HuH-7 (cell line): ENCODE measurements at regions not wholly inside any gene's neighbourhood (a gene's known extent, or its start where the extent isn't known, plus 50 kb on each side); places are given as distances from the start of the nearest gene placed in this dataset.

Experiments used
- DNase-seq: peaks from one replicate; pipeline ENCODE4 v3.0.0; 2011; ENCODE audit warnings: low spot score

DNA sequence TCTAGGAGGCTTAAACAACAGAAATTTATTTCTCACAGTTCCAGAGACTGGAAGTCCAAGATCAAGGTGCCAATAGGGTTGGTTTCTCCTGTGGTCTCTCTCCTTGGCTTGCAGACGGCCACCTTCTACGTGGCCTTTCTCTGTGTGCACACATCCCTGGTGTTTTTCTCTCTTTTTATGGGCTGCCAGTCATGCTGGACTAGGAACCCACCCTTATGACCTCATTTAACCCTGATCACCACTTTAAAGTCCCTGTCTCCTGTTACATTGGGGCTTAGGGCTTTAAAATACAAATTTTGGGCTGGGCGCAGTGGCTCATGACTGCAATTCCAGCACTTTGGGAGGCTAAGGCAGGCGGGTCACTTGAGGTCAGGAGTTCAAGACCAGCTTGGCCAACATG, 157.1 kb downstream of the TLE1 start:
- peak; percentile 34 for DNase-seq

DNA sequence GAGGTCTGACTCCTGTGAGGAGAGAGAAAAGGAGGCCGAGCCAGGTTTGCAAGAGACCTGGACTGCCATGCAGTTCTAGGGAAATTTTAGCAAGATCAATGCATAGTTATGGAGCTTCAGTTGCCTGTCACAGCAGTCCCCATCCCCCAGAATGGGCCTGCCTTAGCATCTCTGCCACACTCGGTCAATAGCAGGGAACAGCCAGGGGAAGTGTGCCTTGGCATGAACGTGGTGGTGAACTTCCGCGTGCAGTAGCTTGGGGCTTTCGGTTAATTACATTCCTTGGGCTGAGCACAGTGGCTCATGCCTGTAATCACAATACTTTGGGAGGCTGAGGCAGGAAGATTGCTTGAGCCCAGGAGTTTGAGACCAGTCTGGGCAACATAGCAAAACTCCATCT, 157.8 kb downstream of the TLE1 start:
- no peak for DNase-seq

DNA sequence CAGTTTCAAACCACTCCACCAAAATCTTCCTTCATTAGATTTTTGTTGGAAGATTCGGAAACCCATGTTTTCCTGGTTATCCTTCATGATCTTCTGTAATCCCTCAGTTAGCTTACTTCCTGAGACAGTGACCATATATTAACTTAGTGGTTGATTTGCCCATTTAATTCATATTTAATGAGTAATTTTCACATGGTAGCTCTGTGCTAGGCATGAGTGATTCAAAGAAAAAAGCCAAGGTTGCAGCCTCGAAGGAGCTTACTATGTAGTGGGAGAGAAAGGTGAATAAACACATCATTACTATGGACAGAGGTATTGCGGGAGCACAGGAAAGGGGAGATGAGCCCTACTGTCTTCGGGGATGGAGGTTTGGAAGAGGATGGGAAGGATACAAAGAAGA, 158.5 kb downstream of the TLE1 start:
- DNase-seq = no peak

DNA sequence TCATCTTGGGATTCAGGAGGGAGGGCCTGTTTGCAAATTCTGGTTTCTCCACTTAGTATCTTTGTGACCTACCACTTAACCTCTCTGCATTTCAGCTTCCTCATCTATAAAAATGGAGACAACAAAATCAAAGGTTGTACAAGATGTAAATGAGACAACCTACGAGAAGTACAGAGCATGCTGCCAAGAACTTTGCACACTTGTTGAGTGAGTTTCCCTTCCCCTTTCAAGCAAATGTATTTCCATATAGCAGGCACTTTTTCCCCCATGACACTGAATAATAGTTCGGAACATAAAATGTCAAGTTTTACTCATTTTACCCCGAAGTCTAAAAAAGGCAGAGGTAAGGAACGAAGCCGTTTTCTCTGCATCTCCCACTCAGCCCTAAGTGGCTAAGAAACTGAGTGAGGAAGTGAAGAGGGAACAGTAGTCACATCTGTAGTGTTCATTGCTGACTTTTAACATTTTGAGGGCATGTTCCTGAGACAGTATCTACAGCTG, 159.0 kb downstream of the TLE1 start:
- DNase-seq = no peak

DNA sequence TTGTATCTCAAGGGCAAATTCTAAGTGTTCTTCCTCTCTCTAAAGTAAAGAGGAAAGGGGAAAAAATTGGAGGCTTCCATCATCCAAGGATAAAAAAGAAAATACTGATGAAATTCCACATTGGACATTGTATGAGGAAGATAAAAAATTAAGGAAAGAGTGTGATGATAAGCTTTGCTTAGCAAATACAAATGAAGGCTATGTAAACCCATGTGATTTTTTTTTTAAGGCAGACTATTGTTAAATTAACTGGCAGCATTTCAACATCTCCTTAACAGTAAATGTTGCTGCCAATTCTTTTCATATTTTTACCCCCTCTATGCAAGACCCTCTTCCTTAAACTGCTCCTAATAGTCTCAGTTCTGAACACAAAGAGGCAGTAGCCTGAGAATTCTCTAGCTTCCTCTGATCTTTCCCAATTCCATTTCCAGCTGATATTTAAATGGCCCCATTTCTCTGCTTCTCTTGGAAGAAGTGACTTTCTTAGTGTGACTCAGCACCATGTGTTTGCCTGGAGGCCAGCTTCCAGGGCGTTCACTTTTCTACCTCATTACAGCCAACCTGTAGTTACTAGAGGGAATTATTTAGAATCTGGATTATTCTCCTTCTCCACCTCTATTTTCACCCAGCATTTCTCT, 159.7 kb downstream of the TLE1 start:
- DNase-seq = no peak

DNA sequence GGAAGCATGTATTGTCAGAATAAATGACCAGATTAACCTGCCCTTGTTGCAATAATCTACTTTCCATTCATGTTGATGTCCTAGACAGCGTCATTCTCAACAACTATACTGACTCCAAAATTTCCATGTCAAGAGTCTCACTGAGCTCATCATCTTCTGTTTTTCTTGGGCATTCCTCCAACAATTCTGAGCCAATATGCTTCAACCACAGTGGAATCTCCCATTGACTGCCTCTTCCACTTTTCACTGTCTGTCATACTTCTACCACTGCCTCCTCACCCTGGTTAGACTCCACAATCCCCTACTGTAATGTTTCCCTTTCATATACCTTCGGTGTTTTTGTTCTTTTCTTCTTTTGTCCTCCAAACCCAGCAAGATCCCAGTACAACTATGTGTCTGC, 162.8 kb downstream of the TLE1 start:
- DNase-seq = no peak

DNA sequence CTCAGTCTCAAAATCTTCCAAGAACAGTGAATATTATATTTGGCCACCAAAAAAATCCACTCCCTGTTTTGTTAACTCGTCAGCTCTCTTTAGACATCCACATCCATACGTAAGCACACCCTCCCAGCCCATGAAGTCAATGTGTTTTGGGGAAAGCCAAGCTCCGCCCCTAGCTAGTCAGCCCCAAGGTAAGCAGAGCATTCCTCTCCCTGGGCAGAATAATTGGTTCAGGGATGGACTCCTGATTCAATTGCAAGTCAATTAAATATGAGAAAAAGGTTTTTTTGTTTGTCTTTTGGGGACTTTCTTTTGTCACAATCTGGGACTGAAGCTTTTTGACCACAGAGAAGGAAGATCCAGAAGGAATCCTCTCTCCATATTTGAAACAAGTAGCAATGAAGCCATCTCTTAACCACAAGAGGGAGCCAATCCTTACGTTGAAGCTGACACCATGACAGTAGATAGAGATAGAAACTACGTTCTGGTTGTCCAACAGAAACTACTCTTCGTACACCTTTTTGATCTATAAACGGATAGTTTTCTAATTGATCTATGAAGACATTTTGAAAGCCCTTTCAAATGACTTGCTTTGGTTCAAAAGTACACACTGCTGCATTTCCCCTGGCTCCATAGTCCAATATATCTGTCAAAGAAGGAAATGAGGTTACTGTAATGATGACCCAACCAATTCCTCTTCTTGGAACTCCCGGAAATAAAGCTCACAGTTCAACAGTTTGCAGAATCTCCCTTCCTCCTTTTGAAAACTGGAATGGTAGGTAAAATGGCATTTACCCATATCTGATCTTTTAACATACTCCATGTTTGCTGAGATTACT, 166.4 kb downstream of the TLE1 start:
- DNase-seq = peak; percentile 42

DNA sequence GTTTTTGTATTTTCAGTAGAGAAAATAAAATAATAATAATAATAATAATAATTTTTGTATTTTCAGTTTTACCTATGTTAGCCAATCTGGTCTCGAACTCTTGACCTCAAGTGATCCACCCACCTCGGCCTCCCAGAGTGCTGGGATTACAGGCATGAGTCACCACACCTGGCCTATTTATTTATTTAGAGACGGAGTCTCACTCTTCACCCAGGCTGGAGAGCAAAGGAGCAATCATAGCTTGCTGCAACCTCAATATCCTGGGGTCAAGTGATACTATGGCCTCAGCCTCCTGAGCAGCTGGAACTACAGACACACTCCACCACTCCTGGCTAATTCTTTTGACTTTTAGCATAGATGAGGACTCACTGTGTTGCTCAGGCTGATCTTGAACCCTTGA, 167.5 kb downstream of the TLE1 start:
- DNase-seq = no peak

DNA sequence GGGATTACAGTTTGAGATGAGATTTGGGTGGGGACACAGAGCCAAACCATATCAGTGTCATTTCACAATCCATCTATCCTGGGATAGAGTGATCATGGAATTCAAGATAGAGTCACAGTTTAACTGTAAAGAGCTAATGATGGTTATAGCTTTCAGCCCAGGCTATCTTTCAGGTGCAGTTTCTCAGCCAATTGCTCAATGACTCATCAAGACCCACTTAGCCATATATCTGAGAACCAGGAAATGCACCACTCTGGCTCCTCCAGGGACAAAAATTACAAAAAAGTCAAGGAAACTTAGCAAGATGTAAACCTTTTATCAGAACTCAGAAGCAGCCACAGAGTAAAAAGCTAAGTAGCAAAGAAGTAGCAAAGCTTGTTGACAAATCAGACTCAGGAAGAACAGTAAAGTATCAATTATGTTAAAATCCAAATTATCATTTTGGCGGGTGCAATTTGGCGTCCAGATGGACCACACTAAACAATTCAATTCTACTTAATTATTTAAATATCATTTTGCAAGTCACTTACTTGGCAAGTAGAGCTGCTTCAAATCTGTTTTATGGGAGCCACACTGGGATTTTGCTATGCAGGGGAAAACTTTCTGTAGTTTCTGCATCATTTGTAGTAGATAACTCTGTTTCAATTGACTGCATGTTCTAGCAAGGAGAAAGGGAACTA, 169.4 kb downstream of the TLE1 start:
- no peak for DNase-seq

DNA sequence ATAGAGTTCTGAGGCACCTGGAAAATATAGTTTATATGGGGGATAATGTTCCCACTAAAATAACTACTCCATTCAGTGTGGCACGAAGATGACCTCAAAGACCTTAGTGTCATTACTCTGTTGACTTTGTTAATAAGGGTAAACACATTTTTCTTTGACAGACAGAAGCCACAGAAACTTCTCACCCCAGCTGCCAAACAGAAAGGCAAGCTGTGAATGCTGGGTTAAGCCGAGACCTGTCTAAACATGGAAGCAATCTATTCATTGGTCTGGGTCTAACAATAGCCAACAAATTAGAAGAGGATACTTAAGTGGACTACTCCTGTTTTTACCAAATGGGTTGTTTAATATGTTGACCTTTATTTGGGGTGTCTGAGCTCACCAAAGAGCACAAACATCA, 171.4 kb downstream of the TLE1 start:
- DNase-seq = no peak

DNA sequence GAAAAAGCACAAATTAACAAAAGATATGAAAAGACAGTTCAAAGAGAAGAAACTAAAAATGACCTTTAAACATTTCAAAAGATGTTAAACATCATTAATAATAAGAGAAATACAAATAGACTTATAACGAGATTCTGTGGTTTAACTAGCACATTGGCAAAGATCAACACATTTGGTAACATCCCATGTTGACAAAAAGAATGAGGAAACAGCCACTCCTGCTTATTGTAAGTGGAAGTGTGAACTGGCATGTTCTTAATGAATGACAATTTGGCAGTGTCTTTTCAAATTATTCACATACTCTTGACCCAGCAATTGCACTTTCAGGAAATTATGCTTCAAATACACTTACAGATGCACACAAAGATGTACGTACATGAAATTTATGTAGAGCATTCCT, 176.3 kb downstream of the TLE1 start:
- no peak for DNase-seq

DNA sequence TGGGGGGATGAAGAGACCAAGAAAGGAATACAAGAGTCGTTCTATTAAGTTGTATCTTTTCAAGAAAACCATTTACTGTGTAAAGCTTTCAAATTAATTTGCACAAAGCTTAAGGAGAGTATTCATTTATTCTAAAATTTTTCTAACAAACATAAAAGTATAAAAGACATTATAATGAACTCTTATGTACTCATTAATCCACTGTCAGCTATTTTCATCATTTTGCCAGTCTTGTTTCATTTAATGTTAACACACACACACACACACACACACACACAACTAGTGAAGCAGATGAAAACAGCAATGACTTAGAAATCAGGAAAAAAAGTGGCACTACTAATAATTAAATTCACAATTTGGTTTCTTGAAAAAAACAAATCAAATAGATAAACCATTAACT, 176.7 kb downstream of the TLE1 start:
- DNase-seq = no peak

DNA sequence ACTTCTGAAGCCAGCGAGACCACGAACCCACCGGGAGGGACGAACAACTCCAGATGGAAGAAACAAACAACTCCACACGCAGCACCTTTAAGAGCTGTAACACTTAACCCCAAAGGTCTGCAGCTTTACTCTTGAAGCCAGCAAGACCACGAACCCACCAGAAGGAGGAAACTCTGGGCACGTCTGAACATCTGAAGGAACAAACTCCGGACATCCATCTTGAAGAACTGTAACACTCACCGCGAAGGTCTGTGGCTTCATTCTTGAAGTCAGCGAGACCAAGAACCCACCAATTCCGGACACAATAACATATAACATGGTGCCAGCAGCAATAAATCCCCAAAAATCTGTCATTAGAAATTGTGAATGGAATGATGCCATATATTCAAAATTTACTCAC, 180.9 kb downstream of the TLE1 start:
- no peak for DNase-seq

DNA sequence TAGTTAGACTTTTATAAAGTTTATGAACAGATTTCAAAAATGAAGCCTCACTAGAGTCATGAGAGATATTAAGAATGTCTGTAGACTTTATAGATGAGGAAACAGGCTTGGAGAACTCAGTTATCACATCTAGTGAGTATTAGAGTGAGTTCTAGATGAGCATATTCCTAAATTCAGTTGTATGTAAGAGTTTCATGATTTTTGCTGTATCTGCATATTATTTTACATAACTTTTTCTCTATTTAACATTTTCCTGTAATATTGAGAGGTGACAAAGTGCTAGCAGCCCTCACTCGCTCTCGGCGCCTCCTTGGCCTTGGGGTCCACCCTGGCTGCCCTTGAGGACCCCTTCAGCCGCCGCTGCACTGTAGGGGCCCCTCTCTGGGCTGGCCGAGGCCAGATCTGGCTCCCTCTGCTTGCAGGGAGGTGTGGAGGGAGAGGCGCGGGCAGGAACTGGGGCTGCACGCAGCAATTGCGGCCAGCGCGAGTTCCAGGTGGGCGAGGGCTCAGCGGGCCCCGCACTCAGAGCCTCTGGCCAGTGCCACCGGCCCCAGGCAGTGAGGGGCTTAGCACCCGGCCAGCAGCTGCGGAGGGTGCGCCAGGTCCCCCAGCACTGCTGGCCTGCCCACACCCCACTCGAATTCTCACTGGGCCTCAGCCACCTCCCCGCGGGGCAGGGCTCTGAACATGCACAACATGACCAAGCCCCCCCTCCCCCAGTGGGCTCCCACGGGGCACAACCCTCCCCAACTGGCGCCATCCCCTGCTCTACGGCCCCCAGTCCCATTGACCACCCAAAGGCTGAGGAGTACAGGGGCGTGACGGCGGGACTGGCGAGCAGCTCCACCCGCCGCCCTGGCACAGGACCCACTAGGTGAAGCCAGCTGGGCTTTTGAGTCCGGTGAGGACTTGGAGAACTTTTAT, 182.1 kb downstream of the TLE1 start:
- DNase-seq = no peak

DNA sequence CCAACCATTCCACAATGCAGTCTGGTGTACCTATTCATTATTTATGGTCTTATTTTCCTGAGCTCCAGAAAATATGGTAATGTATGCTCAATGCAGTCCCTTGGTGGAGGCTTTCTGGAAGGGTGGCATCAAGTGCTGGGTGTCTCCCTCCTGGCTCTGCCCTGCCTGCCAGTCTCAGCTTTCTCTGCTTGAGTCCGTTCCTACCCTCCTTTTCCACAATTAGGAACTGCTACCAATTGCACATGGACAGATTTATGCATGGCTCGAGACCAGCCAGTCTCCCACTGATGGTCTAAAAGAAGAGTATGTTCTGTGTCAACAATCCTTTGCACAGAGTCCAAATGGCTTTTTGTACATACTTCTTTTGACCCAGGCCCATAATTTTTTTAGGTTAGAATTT, 189.8 kb downstream of the TLE1 start:
- DNase-seq = no peak

DNA sequence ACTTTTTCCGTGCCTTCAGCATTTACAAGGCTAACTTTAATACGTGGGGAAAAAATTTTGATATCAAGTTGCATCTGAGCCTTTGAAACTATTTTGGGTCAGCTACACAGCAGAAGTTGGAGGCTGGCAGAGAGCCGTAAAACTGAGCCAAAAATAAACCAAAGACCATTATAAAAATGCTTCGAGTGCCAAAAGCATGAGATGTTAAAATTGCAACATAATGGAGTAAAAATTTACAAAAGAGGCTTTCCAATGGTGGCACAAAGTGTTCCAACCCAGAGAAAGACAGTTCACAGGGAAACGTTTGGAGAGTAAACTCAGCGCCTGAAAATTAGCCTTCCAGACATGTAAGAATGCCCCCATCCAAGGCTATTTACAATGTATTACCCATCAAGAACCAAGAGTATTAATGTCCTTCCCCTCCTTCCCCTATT, 190.3 kb downstream of the TLE1 start:
- DNase-seq = no peak

DNA sequence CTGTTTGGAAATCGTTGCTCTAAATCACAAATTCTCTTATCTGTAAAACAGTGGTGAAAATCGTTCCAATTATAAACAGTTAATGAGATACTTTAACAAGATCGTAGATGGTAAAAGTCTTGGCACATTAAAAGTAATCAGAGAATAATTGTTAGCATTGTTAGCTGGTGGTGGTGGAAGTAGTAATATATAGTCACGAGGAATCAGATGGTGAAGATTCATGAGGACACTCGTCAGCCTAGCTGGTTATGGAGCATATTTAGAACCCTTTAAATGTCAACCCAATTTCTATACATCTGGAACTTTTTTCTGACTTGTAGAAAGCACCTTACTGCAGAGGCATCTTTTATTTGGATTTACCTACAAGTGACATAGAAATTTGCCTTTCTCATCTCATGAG, 190.8 kb downstream of the TLE1 start:
- DNase-seq = no peak

DNA sequence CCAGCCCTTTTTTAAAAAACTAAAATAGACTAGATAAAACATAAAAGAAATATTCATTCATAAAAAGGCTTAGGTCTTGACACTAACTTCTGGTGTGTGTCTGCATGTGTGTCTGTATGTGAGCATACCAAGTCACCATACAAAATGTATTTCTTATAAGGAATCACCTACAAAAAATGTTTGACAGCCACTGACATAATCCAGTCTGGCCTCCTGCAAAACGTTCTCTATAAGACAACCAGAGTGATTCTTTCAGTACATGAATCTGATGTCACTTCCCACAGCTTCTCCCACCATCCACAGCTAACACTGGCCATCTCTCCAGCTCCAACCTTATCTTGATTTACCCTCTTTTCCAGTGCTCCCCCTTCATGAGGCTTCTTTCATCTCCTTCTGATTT, 192.3 kb downstream of the TLE1 start:
- DNase-seq = no peak

DNA sequence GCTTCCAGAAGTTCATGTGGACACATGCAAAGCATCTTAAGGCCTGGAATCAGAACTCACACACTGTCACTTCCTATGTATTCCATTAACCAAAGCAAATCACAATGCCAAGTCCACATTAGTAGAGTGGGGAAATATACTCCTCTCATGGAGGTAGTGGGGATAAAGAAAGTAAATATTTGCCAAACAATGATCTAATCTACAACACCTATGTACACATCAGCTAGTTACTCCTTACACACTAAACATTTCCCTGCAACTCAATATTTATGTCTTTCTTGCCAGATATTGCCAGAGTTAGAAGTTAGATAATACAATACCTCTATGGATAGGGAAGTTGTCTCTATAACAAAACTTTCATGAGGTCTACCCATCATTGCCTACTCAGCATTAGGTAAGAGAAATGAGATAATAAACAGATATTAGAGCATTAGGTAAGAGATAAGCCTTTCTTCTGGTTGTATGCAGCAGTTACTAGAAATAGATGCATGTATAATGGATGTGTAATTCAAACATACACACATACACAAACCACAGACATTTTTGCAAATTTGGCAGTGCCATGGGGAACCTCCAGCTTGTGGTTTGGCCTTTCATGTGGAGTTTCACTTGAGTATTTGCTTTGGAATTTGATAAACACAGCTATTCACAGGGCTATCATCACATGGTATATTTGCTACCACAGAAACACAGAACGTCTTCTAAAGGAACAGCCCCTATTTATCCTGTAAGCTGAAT, 196.5 kb downstream of the TLE1 start:
- DNase-seq = peak; percentile 55

DNA sequence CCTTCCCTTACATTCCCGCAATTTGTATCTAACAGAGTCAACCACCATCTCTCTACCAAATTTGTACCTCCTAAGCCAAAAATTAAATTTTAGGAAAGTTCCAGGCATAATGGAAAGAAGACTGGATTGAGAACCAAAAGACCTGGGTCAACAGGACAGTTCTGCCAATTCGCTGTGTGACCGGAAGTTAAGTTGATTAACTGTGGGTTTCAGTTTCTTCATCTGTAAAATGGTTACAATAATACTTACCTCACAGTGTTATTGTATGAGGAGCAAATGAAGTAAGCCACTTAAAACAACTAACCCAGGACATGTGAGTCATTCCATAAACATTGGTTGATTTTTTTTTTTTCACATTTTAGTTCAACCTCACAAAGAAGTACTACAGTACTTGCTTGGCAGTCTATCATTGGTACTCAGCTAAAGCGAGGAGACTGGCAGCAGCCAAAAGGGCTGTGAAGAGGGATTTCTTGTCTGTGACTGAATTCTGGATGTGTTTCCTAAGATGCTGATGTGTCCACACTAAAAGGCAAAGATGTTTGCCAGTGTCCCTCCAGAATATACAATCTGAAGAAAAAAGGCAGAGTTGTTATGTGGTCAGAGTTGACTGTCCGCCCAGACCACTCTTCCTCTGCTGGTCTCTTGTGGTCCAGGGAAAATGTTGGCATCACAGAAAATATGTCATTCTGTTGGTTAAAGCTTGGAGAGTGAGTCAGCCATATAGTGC, 198.6 kb downstream of the TLE1 start:
- no peak for DNase-seq

DNA sequence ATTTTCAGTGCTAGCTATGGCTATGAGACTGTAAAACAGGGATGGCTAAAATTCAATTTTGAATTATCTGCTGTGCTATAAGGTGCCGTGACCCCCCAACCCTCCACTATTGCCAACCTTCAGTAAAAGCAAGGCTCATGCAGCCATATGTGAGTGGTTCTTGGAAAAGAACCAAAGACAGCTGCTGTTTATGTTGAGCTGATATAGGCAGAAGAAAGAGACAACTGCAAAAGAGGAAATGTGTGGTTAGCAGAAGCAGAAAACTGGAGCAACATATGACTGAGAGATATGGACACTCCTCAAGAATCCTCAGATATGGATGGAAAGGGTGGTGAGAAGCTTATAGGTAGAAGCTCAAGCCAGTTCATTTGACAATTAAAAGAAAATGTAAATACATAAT, 200.3 kb downstream of the TLE1 start:
- DNase-seq = no peak
